H1 (cell line): ENCODE measurements at regions not wholly inside any gene's neighbourhood (a gene's known extent, or its start where the extent isn't known, plus 50 kb on each side); places are given as distances from the start of the nearest gene placed in this dataset.
"Not testable (repeated sequence)": the region's sequence is repeated elsewhere in the genome, so short reads cannot be mapped to it uniquely, and the experiment has no call there.

ENCODE experiments used
- CTCF ChIA-PET: fragments of 300-600 bp; sonication (Branson Sonifier 250); formaldehyde crosslinking; loops from one replicate; lab custom pipeline; 2021; ENCODE audit not compliant: partially characterized antibody; lab: Charles Lee
- POLR2A ChIA-PET: fragments of 300-600 bp; sonication (Branson Sonifier 250); formaldehyde crosslinking; loops from one replicate; lab custom pipeline; 2021; ENCODE audit warnings: inconsistent platforms; ENCODE audit not compliant: partially characterized antibody; lab: Charles Lee
- DNase-seq, 2 experiments: peaks; one replicate each; pipeline versions ENCODE4 v3.0.0 to v3.0.0-alpha.2; 2010 to 2022; ENCODE audit warnings: low spot score in 2 of 2, low read depth in 1 of 2, mixed read lengths in 1 of 2
- FAIRE-seq: peaks from 2 replicates; lab custom pipeline; 2011; peaks lifted over from hg19 to GRCh38; lab: Jason Lieb, UNC
- H2AFZ ChIP-seq: 2 replicates; pipeline ENCODE4 v1.8.1; 2012; ENCODE audit warnings: low read length, inconsistent platforms
- H2AK5ac ChIP-seq: 2 replicates; pipeline ENCODE4 v1.6.1; 2013; ENCODE audit warnings: low read depth, low read length
- H2BK120ac ChIP-seq: replicated peaks from 2 replicates; pipeline ENCODE3; 2013; ENCODE audit warnings: low read depth, low read length, inconsistent platforms
- H2BK12ac ChIP-seq: 2 replicates; pipeline ENCODE4 v1.6.1; 2013; ENCODE audit warnings: low read depth, low read length
- H2BK15ac ChIP-seq: 2 replicates; pipeline ENCODE4 v1.6.1; 2013; ENCODE audit warnings: low read length
- H2BK20ac ChIP-seq: 2 replicates; pipeline ENCODE4 v1.6.1; 2013; ENCODE audit warnings: low read length
- H2BK5ac ChIP-seq: 2 replicates; pipeline ENCODE4 v1.6.1; 2013; ENCODE audit warnings: low read depth, low read length
- H3K14ac ChIP-seq: 2 replicates; pipeline ENCODE4 v1.6.1; 2013; ENCODE audit warnings: inconsistent platforms; ENCODE audit not compliant: insufficient read length
- H3K18ac ChIP-seq: 2 replicates; pipeline ENCODE4 v1.6.1; 2013; ENCODE audit warnings: low read length; ENCODE audit errors: extremely low read depth
- H3K23ac ChIP-seq: 2 replicates; pipeline ENCODE4 v1.6.1; 2013; ENCODE audit warnings: inconsistent platforms; ENCODE audit not compliant: insufficient read length
- H3K23me2 ChIP-seq: 2 replicates; pipeline ENCODE4 v1.6.1; 2013; ENCODE audit warnings: low read depth, low read length
- H3K27ac ChIP-seq: 2 replicates; pipeline ENCODE4 v1.6.1; 2011; ENCODE audit warnings: low read depth, low read length, inconsistent platforms
- H3K27me3 ChIP-seq, 4 experiments: replicated peaks in 1 of 4; 1 replicate in 1 of 4; 2 replicates in 3 of 4; pipeline versions ENCODE4 v1.6.1 to v1.8.1; 2011 to 2013; ENCODE audit warnings: low read length in 3 of 4, mild to moderate bottlenecking in 3 of 4, inconsistent platforms in 2 of 4, mixed read lengths in 2 of 4, moderate library complexity in 1 of 4; ENCODE audit not compliant: control insufficient read depth in 3 of 4, insufficient read depth in 3 of 4; ENCODE audit errors: extremely low read depth in 1 of 4
- H3K36me3 ChIP-seq, 4 experiments: 2 replicates each; pipeline versions ENCODE4 v1.6.1 to v1.8.1; 2011 to 2013; ENCODE audit warnings: mild to moderate bottlenecking in 4 of 4, low read length in 3 of 4, moderate library complexity in 2 of 4, control low read depth in 1 of 4, inconsistent platforms in 1 of 4; ENCODE audit not compliant: insufficient read depth in 4 of 4, control insufficient read depth in 2 of 4
- H3K4ac ChIP-seq: replicated peaks from 2 replicates; pipeline ENCODE3; 2013; ENCODE audit warnings: low read length, low read depth, mixed read lengths, inconsistent platforms; ENCODE audit not compliant: insufficient read length
- H3K4me1 ChIP-seq, 4 experiments: replicated peaks in 1 of 4; 1 replicate in 1 of 4; 2 replicates in 3 of 4; pipeline versions ENCODE4 v1.6.1 to v1.8.1; 2011 to 2013; ENCODE audit warnings: low read length in 3 of 4, inconsistent platforms in 2 of 4, mixed read lengths in 1 of 4; ENCODE audit not compliant: insufficient read depth in 4 of 4, control insufficient read depth in 3 of 4
- H3K4me2 ChIP-seq, 2 experiments: 2 replicates each; pipeline versions ENCODE4 v1.6.1 to v1.8.1; 2011 to 2013; ENCODE audit warnings: low read depth in 2 of 2, low read length in 2 of 2, control low read depth in 1 of 2, inconsistent platforms in 1 of 2, mild to moderate bottlenecking in 1 of 2; ENCODE audit not compliant: insufficient read depth in 1 of 2
- H3K4me3 ChIP-seq, 4 experiments: fragments of 200-600, 300-600 bp in 1 of 4; sonication (generic), shearing (Covaris generic), sonication (Bioruptor Twin) in 1 of 4; 2 replicates each; pipeline versions ENCODE4 v1.5.1 to v1.8.1; 2011 to 2016; ENCODE audit warnings: low read length in 4 of 4, low read depth in 3 of 4, control low read depth in 2 of 4, inconsistent platforms in 2 of 4, mild to moderate bottlenecking in 2 of 4, mixed read lengths in 1 of 4, moderate library complexity in 1 of 4; ENCODE audit not compliant: insufficient read depth in 2 of 4; ENCODE audit errors: extremely low read depth in 1 of 4
- H3K56ac ChIP-seq: replicated peaks from 2 replicates; pipeline ENCODE3; 2013; ENCODE audit warnings: low read depth, mild to moderate bottlenecking, mixed read lengths, low read length, inconsistent platforms; ENCODE audit not compliant: insufficient read length
- H3K79me1 ChIP-seq: 2 replicates; pipeline ENCODE4 v1.6.1; 2013; ENCODE audit warnings: low read depth, low read length, control low read depth
- H3K79me2 ChIP-seq, 2 experiments: 2 replicates each; pipeline versions ENCODE4 v1.6.1 to v1.8.1; 2012 to 2013; ENCODE audit warnings: low read length in 2 of 2, mild to moderate bottlenecking in 2 of 2, inconsistent platforms in 1 of 2; ENCODE audit not compliant: insufficient read depth in 2 of 2, control insufficient read depth in 1 of 2
- H3K9ac ChIP-seq, 4 experiments: replicated peaks in 1 of 4; 1 replicate in 1 of 4; 2 replicates in 3 of 4; pipeline versions ENCODE4 v1.6.1 to v1.8.1; 2011 to 2013; ENCODE audit warnings: low read depth in 3 of 4, low read length in 3 of 4, control low read depth in 2 of 4, mild to moderate bottlenecking in 2 of 4, moderate library complexity in 2 of 4, inconsistent platforms in 1 of 4; ENCODE audit errors: extremely low read depth in 1 of 4
- H3K9me3 ChIP-seq, 2 experiments: 2 replicates each; pipeline versions ENCODE4 v1.6.1 to v1.8.1; 2012 to 2013; ENCODE audit warnings: mild to moderate bottlenecking in 2 of 2, moderate library complexity in 2 of 2, control low read depth in 1 of 2, inconsistent platforms in 1 of 2, low read depth in 1 of 2, low read length in 1 of 2, mixed read lengths in 1 of 2; ENCODE audit not compliant: insufficient read depth in 2 of 2
- H4K20me1 ChIP-seq, 2 experiments: replicated peaks in 1 of 2; 2 replicates each; pipeline versions ENCODE3 to v1.8.1; 2011 to 2013; ENCODE audit warnings: inconsistent platforms in 2 of 2, low read length in 2 of 2, mild to moderate bottlenecking in 1 of 2; ENCODE audit not compliant: insufficient read depth in 2 of 2, control insufficient read depth in 1 of 2
- H4K5ac ChIP-seq: 2 replicates; pipeline ENCODE4 v1.6.1; 2013; ENCODE audit warnings: low read length, low read depth, mixed read lengths, inconsistent platforms; ENCODE audit not compliant: insufficient read length
- H4K8ac ChIP-seq: 2 replicates; pipeline ENCODE4 v1.8.0; 2013; ENCODE audit warnings: mild to moderate bottlenecking, moderate library complexity, low read length, inconsistent platforms; ENCODE audit not compliant: insufficient read depth; ENCODE audit errors: extremely low read depth
- H4K91ac ChIP-seq: replicated peaks from 2 replicates; pipeline ENCODE3; 2013; ENCODE audit warnings: low read length, mixed read lengths, inconsistent platforms; ENCODE audit not compliant: insufficient read length
- ASH2L ChIP-seq: fragments of 200-600, 300-600 bp; sonication (generic); IDR thresholded peaks from one replicate; pipeline ENCODE4 v1.7.1; 2017; ENCODE audit warnings: low read length
- SP1 ChIP-seq: IDR thresholded peaks from 2 replicates; pipeline ENCODE4 v1.6.1; 2011; ENCODE audit warnings: low read depth, low read length
- SP2 ChIP-seq: IDR thresholded peaks from 2 replicates; pipeline ENCODE4 v1.6.1; 2012; ENCODE audit warnings: mild to moderate bottlenecking, low read length, inconsistent platforms

DNA sequence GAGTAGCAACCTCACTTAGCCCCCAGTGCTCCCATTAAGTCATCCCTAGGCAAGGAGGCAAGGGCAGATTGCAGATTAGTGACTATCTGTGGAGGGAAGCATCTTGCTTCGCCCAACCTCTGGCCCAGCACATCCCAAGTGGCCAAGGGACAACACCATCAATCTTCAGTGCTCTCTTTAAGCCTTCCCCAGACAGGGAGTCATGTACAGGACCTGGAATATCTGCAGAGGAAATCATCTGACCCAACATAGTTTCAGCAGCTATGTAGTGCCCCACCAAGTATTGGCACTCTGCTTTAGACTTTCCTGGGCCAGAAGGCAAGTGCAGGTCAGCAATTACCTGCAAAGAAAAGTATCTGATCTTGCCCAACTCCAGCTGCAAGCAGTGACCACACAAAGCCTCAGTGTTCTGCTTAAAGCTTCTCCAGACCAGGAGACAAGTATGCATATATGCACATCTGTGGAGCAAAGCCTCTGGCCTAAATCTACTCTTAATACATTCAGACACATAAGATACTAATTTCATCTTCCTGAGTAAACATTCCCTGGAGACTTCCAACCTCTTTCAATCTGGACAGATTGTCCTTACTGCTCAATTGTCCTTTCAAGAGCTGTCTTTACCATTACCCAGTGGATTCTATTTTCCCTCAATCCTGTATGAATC lies 224.8 kb upstream of the VLDLR start (continued):
- TF ChIP-seq SP1 = no peak
- TF ChIP-seq SP2 = no peak
- no peak for TF ChIP-seq ASH2L

DNA sequence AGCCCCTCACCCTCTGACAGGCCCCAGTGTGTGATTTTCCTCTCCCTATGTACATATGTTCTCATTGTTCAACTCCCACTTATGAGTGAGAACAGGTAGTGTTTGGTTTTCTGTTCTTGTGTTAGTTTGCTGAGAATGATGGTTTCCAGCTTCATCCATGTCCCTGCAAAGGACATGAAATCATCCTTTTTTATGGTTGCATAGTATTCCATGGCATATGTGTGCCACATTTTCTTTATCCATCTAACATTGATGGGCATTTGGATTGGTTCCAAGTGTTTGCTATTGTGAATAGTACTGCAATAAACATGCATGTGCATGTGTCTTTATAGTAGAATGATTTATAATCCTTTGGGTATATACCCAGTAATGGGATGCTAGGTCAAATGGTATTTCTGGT lies 223.7 kb upstream of the VLDLR start:
- H4K8ac ChIP-seq, H3K23me2 ChIP-seq, CTCF ChIA-PET, H3K79me2 ChIP-seq, H2AFZ ChIP-seq, H2BK12ac ChIP-seq, H4K20me1 ChIP-seq, DNase-seq, H3K27me3 ChIP-seq, H3K4me1 ChIP-seq, H2BK120ac ChIP-seq, H2BK15ac ChIP-seq, H2BK5ac ChIP-seq, H2BK20ac ChIP-seq, H3K23ac ChIP-seq, H3K14ac ChIP-seq, H3K4me3 ChIP-seq, H3K4ac ChIP-seq, H3K9ac ChIP-seq, H3K79me1 ChIP-seq, H3K27ac ChIP-seq, H3K9me3 ChIP-seq, H3K4me2 ChIP-seq, H4K5ac ChIP-seq, FAIRE-seq, H4K91ac ChIP-seq, POLR2A ChIA-PET, H3K36me3 ChIP-seq, H3K56ac ChIP-seq, H2AK5ac ChIP-seq, H3K18ac ChIP-seq: not testable (repeated sequence)
